Activated CD4-positive, alpha-beta T cell treated with anti-CD3 and anti-CD28 coated beads, Interleukin-2, amount 10 ng/mL, durations not matched to agents 7 days and 5 days (primary cell): ENCODE measurements at regions not wholly inside any gene's neighbourhood (a gene's known extent, or its start where the extent isn't known, plus 50 kb on each side); places are given as distances from the start of the nearest gene placed in this dataset.
"Not testable (repeated sequence)": the region's sequence is repeated elsewhere in the genome, so short reads cannot be mapped to it uniquely, and the experiment has no call there.

Source experiments
- CTCF ChIA-PET: fragments of 350-600 bp; sonication (Branson Sonifier 250); formaldehyde crosslinking; loops from one replicate; lab custom pipeline; 2021; ENCODE audit warnings: antibody characterized with exemption; lab: Charles Lee
- POLR2A ChIA-PET: fragments of 350-600 bp; sonication (Branson Sonifier 250); formaldehyde crosslinking; loops from one replicate; lab custom pipeline; 2021; ENCODE audit warnings: antibody characterized with exemption; lab: Charles Lee
- DNase-seq: peaks from one replicate; pipeline ENCODE4 v3.0.0-alpha.2; 2020
- H3K27ac Mint-ChIP-seq: one replicate; pipeline ENCODE4 v1.8.0; 2021; ENCODE audit warnings: mild to moderate bottlenecking, moderate library complexity, mixed read lengths
- H3K27me3 Mint-ChIP-seq: one replicate; pipeline ENCODE4 v1.8.0; 2021; ENCODE audit warnings: mixed read lengths
- H3K36me3 Mint-ChIP-seq: one replicate; pipeline ENCODE4 v1.8.0; 2021; ENCODE audit warnings: low read depth, mixed read lengths
- H3K4me1 Mint-ChIP-seq: one replicate; pipeline ENCODE4 v1.8.0; 2021; ENCODE audit warnings: mixed read lengths
- H3K4me3 Mint-ChIP-seq: one replicate; pipeline ENCODE4 v1.8.0; 2021; ENCODE audit warnings: mild to moderate bottlenecking, moderate library complexity, mixed read lengths
- H3K9me3 Mint-ChIP-seq: one replicate; pipeline ENCODE4 v1.8.0; 2021; ENCODE audit warnings: mixed read lengths

GRCh38 chr6:14772188-14772587 is 473.7 kb upstream of the JARID2 start:
- CTCF ChIA-PET, result no interaction called here
- H3K9me3 Mint-ChIP-seq, result peaks cover 2% of the 10 kb centered on the region
- no peaks in the 10 kb centered on the region for H3K27me3 Mint-ChIP-seq
- POLR2A ChIA-PET, result no interaction called here
- DNase-seq, result no peak
- H3K27ac Mint-ChIP-seq, result no peak overlapping the region
- no peaks in the 10 kb centered on the region for H3K4me1 Mint-ChIP-seq
- H3K4me3 Mint-ChIP-seq, result no peak overlapping the region
- peaks cover 3% of the 10 kb centered on the region for H3K36me3 Mint-ChIP-seq

GRCh38 chr6:14775528-14775927 is 470.3 kb upstream of the JARID2 start:
- Mint-ChIP-seq H3K27ac (no peak overlapping the region), H3K27me3 (no peaks in the 10 kb centered on the region), H3K4me1 (no peaks in the 10 kb centered on the region), H3K9me3 (peaks cover 2% of the 10 kb centered on the region), H3K4me3 (no peak overlapping the region), H3K36me3 (peaks cover 3% of the 10 kb centered on the region)
- DNase-seq, result no peak
- POLR2A ChIA-PET, result interaction anchor here (0.6 kb wide), 1 partner anchor 228 kb away, joined by 3 read pairs; no protein-coding TSS in a partner anchor
- CTCF ChIA-PET, result no interaction called here

GRCh38 chr6:14776307-14776706 is 469.6 kb upstream of the JARID2 start:
- ChIA-PET POLR2A (no interaction called here), CTCF (no interaction called here)
- Mint-ChIP-seq H3K27ac (no peak overlapping the region), H3K4me3 (no peak overlapping the region), H3K36me3 (peaks cover 4% of the 10 kb centered on the region), H3K4me1 (no peaks in the 10 kb centered on the region), H3K9me3 (peaks cover 7% of the 10 kb centered on the region), H3K27me3 (no peaks in the 10 kb centered on the region)
- DNase-seq, result no peak

- Mint-ChIP-seq H3K27me3 (no peaks in the 10 kb centered on the region), H3K4me3 (no peak overlapping the region), H3K36me3 (peaks cover 7% of the 10 kb centered on the region), H3K4me1 (peaks cover 30% of the 10 kb centered on the region), H3K9me3 (peaks cover 10% of the 10 kb centered on the region), H3K27ac (no peak overlapping the region)
- CTCF ChIA-PET, result interaction anchor here (1.4 kb wide), 1 partner anchor 9 kb away, joined by 3 read pairs; no protein-coding TSS in a partner anchor
- no peak for DNase-seq
- POLR2A ChIA-PET, result no interaction called here
Observed at GRCh38 chr6:14781772-14782525, 463.9 kb upstream of the JARID2 start.

- POLR2A ChIA-PET, H3K4me3 Mint-ChIP-seq, DNase-seq, H3K36me3 Mint-ChIP-seq, H3K27ac Mint-ChIP-seq, H3K9me3 Mint-ChIP-seq, H3K27me3 Mint-ChIP-seq: not testable (repeated sequence)
- CTCF ChIA-PET, result interaction anchor here (1.4 kb wide), 1 partner anchor 8 kb away, joined by 3 read pairs; no protein-coding TSS in a partner anchor
- peaks cover 37% of the 10 kb centered on the region for H3K4me1 Mint-ChIP-seq
Observed at GRCh38 chr6:14782921-14783464, 462.9 kb upstream of the JARID2 start.

- Mint-ChIP-seq H3K27me3 (no peaks in the 10 kb centered on the region), H3K27ac (no peak overlapping the region), H3K36me3 (peaks cover 7% of the 10 kb centered on the region), H3K9me3 (peaks cover 10% of the 10 kb centered on the region), H3K4me3 (no peak overlapping the region), H3K4me1 (peaks cover 39% of the 10 kb centered on the region)
- CTCF ChIA-PET, result interaction anchor here (1.3 to 1.4 kb wide), 2 partner anchors 73 to 74 kb away, joined by 3 to 4 read pairs; no protein-coding TSS in a partner anchor
- DNase-seq, result no peak
- POLR2A ChIA-PET, result no interaction called here
Observed at GRCh38 chr6:14783594-14783993, 462.3 kb upstream of the JARID2 start.

- Mint-ChIP-seq H3K4me3 (peak overlapping the region; percentile 48), H3K9me3 (peaks cover 10% of the 10 kb centered on the region), H3K36me3 (peaks cover 10% of the 10 kb centered on the region), H3K27me3 (no peaks in the 10 kb centered on the region), H3K27ac (peak overlapping the region; percentile 93), H3K4me1 (peaks cover 43% of the 10 kb centered on the region)
- peak; percentile 40 for DNase-seq
- ChIA-PET POLR2A (interaction anchor here (0.7 kb wide), 1 partner anchor 1169 kb away, joined by 3 read pairs; no protein-coding TSS in a partner anchor), CTCF (interaction anchor here (0.6 to 1.4 kb wide), 7 partner anchors 11 to 127 kb away, joined by 3 to 4 read pairs (median 3); no protein-coding TSS in a partner anchor)
Observed at GRCh38 chr6:14784596-14785492, 461.0 kb upstream of the JARID2 start.

- no peak overlapping the region for H3K4me3 Mint-ChIP-seq
- peaks cover 10% of the 10 kb centered on the region for H3K9me3 Mint-ChIP-seq
- ChIA-PET CTCF (interaction anchor here (0.6 to 1.4 kb wide), 6 partner anchors 11 to 127 kb away, joined by 3 read pairs; no protein-coding TSS in a partner anchor), POLR2A (no interaction called here)
- H3K4me1 Mint-ChIP-seq, result peaks cover 43% of the 10 kb centered on the region
- H3K27ac Mint-ChIP-seq, result peak overlapping the region; percentile 93
- peaks cover 10% of the 10 kb centered on the region for H3K36me3 Mint-ChIP-seq
- no peaks in the 10 kb centered on the region for H3K27me3 Mint-ChIP-seq
- DNase-seq, result no peak
Observed at GRCh38 chr6:14785493-14785790, 460.4 kb upstream of the JARID2 start.

GRCh38 chr6:14786008-14786407 is 459.9 kb upstream of the JARID2 start:
- CTCF ChIA-PET, result interaction anchor here (0.5 to 1.4 kb wide), 6 partner anchors 9 to 126 kb away, joined by 3 to 5 read pairs (median 3); no protein-coding TSS in a partner anchor
- Mint-ChIP-seq H3K9me3 (peaks cover 7% of the 10 kb centered on the region), H3K36me3 (peaks cover 10% of the 10 kb centered on the region), H3K27ac (no peak overlapping the region), H3K4me1 (peaks cover 43% of the 10 kb centered on the region), H3K4me3 (no peak overlapping the region), H3K27me3 (no peaks in the 10 kb centered on the region)
- POLR2A ChIA-PET, result no interaction called here
- DNase-seq, result no peak

- ChIA-PET CTCF (interaction anchor here (0.5 to 1.4 kb wide), 4 partner anchors 9 to 55 kb away, joined by 3 to 5 read pairs (median 3); no protein-coding TSS in a partner anchor), POLR2A (no interaction called here)
- Mint-ChIP-seq H3K4me3 (no peak overlapping the region), H3K4me1 (peaks cover 42% of the 10 kb centered on the region), H3K36me3 (peaks cover 8% of the 10 kb centered on the region), H3K27ac (no peak overlapping the region), H3K27me3 (no peaks in the 10 kb centered on the region), H3K9me3 (peaks cover 5% of the 10 kb centered on the region)
- DNase-seq, result no peak
Observed at GRCh38 chr6:14786455-14786854, 459.4 kb upstream of the JARID2 start.

- no peaks in the 10 kb centered on the region for H3K27me3 Mint-ChIP-seq
- no peak overlapping the region for H3K27ac Mint-ChIP-seq
- peaks cover 40% of the 10 kb centered on the region for H3K4me1 Mint-ChIP-seq
- peaks cover 8% of the 10 kb centered on the region for H3K36me3 Mint-ChIP-seq
- ChIA-PET POLR2A (no interaction called here), CTCF (no interaction called here)
- no peak for DNase-seq
- H3K9me3 Mint-ChIP-seq, result peaks cover 5% of the 10 kb centered on the region
- no peak overlapping the region for H3K4me3 Mint-ChIP-seq
Observed at GRCh38 chr6:14787250-14787649, 458.6 kb upstream of the JARID2 start.

- peaks cover 40% of the 10 kb centered on the region for H3K4me1 Mint-ChIP-seq
- no peak overlapping the region for H3K27ac Mint-ChIP-seq
Observed at GRCh38 chr6:14787677-14788076, 458.2 kb upstream of the JARID2 start.

More at GRCh38 chr6:14787677-14788076, 458.2 kb upstream of the JARID2 start:
- Mint-ChIP-seq H3K9me3 (peaks cover 5% of the 10 kb centered on the region), H3K36me3 (peaks cover 7% of the 10 kb centered on the region), H3K27me3 (peaks cover 3% of the 10 kb centered on the region), H3K4me3 (no peak overlapping the region)
- POLR2A ChIA-PET, result no interaction called here
- CTCF ChIA-PET, result no interaction called here
- DNase-seq, result no peak
